Motor neuron (in vitro differentiated cells): ENCODE measurements at regions not wholly inside any gene's neighbourhood (a gene's known extent, or its start where the extent isn't known, plus 50 kb on each side); places are given as distances from the start of the nearest gene placed in this dataset.
"Not testable (repeated sequence)": the region's sequence is repeated elsewhere in the genome, so short reads cannot be mapped to it uniquely, and the experiment has no call there.

Experiments used
- ATAC-seq, 8 experiments: fragments of 200-7000 bp; cut with Tn5 transposase; replicated peaks in 6 of 8; 2 replicates each; pipeline ENCODE4 v1.8.0; 2021; ENCODE audit warnings: mild to moderate bottlenecking in 8 of 8, moderate library complexity in 8 of 8
- H3K27ac ChIP-seq, 2 donors: fragments of 250-450 bp; sonication (Bioruptor Pico); 2 replicates each; pipeline ENCODE4 v1.9.0; 2021; ENCODE audit warnings: antibody characterized with exemption in 2 of 2, mild to moderate bottlenecking in 2 of 2, moderate library complexity in 1 of 2
- H3K4me1 ChIP-seq, 2 donors: fragments of 250-450 bp; sonication (Bioruptor Pico); replicated peaks in 1 of 2; 2 replicates each; pipeline ENCODE4 v1.6.1; 2021; ENCODE audit warnings: antibody characterized with exemption in 2 of 2, mild to moderate bottlenecking in 2 of 2, moderate library complexity in 1 of 2
- H3K4me3 ChIP-seq, 5 donors: fragments of 250-450 bp; sonication (Bioruptor Pico); 2 replicates each; pipeline ENCODE4 v1.9.0; 2021; ENCODE audit warnings: antibody characterized with exemption in 5 of 5, mild to moderate bottlenecking in 5 of 5, moderate library complexity in 4 of 5
- WGBS, 10 experiments: fragments of 450-650 bp; shearing (Covaris generic); methylation state at CpG; one replicate each; pipeline ENCODE4 v1.0.0; 2022; 5-methylcytosine and 5-hydroxymethylcytosine counted together
- in situ Hi-C, 9 experiments: fragments of 400-800 bp; cut with MboI; loops; one replicate each; pipeline ENCODE4 v1.15.0; 2021; ENCODE audit warnings: low sequenced_read_pairs in 9 of 9, low pct_unique_long_range_greater_than_20kb in 2 of 9; ENCODE audit not compliant: unreplicated experiment in 9 of 9

GRCh38 chr3:34056951-34057390 lies 258.5 kb downstream of the PDCD6IP start:
- Histone ChIP-seq H3K27ac (no peak overlapping the region), H3K4me3 (no peak overlapping the region), H3K4me1 (no peaks in the 10 kb centered on the region)
- in situ Hi-C loops, result no loop called here
- WGBS, 10 experiments, result 22 to 100% (median 73%) methylated on average over 1 to 3 of the region's 3 CpGs; no CpG with 5 or more reads in 2 of the 10 experiments
- peak in 2 of 8 experiments; percentile 18 to 23 for ATAC-seq

GRCh38 chr3:34060995-34061394 lies 262.6 kb downstream of the PDCD6IP start:
- H3K4me1 ChIP-seq, ATAC-seq, H3K4me3 ChIP-seq, in situ Hi-C loops, H3K27ac ChIP-seq: not testable (repeated sequence)
- WGBS, 10 experiments, result 50 to 83% methylated on average over 1 of the region's 1 CpG; no CpG with 5 or more reads in 8 of the 10 experiments

- ATAC-seq, result no peak
- Histone ChIP-seq H3K4me3 (no peak overlapping the region), H3K4me1 (peaks cover 19 to 21% of the 10 kb centered on the region in 2 donors), H3K27ac (no peak overlapping the region)
- WGBS, 10 experiments, result 0 to 100% (median 80%) methylated on average over 1 to 2 of the region's 2 CpGs; no CpG with 5 or more reads in 1 of the 10 experiments
- in situ Hi-C loops, result no loop called here
Measured at GRCh38 chr3:34065901-34066300, 267.5 kb downstream of the PDCD6IP start.

GRCh38 chr3:34066328-34066727 lies 267.9 kb downstream of the PDCD6IP start:
- no peak overlapping the region for H3K27ac ChIP-seq
- in situ Hi-C loops, result no loop called here
- H3K4me3 ChIP-seq, result no peak overlapping the region
- ATAC-seq, result no peak
- WGBS, 10 experiments, result 0 to 88% (median 60%) methylated on average over 1 to 2 of the region's 2 CpGs; no CpG with 5 or more reads in 3 of the 10 experiments
- peaks cover 19 to 21% of the 10 kb centered on the region in 2 donors for H3K4me1 ChIP-seq

- Histone ChIP-seq H3K4me3 (no peak overlapping the region), H3K27ac (no peak overlapping the region), H3K4me1 (peaks cover 19 to 21% of the 10 kb centered on the region in 2 donors)
- WGBS, 10 experiments, result 0 to 60% (median 30%) methylated on average over 1 to 2 of the region's 2 CpGs; no CpG with 5 or more reads in 1 of the 10 experiments
- in situ Hi-C loops, result no loop called here
- no peak for ATAC-seq
Measured at GRCh38 chr3:34066999-34067398, 268.6 kb downstream of the PDCD6IP start.

- ATAC-seq, result peak in 5 of 8 experiments; percentile 61 to 96 (median 79)
- H3K4me3 ChIP-seq, result no peak overlapping the region
- WGBS, 10 experiments, result 0 to 80% (median 47%) methylated on average over 1 to 5 of the region's 5 CpGs
- peaks cover 19 to 21% of the 10 kb centered on the region in 2 donors for H3K4me1 ChIP-seq
- no peak overlapping the region for H3K27ac ChIP-seq
- in situ Hi-C loops, result no loop called here
Measured at GRCh38 chr3:34067536-34068051, 269.2 kb downstream of the PDCD6IP start.

GRCh38 chr3:34068505-34068904 lies 270.1 kb downstream of the PDCD6IP start:
- peaks cover 19 to 21% of the 10 kb centered on the region in 2 donors for H3K4me1 ChIP-seq
- no peak overlapping the region for H3K27ac ChIP-seq
- WGBS, 10 experiments, result 0 to 75% (median 55%) methylated on average over 1 to 6 of the region's 7 CpGs; no CpG with 5 or more reads in 2 of the 10 experiments
- no peak for ATAC-seq
- in situ Hi-C loops, result no loop called here
- H3K4me3 ChIP-seq, result no peak overlapping the region

GRCh38 chr3:34070831-34071585 lies 272.6 kb downstream of the PDCD6IP start:
- Histone ChIP-seq H3K4me3 (no peak overlapping the region), H3K27ac (no peak overlapping the region), H3K4me1 (peaks cover 19 to 21% of the 10 kb centered on the region in 2 donors)
- ATAC-seq, result no peak
- in situ Hi-C loops, result no loop called here
- WGBS, 10 experiments, result 0 to 100% (median 81%) methylated on average over 1 to 6 of the region's 6 CpGs; no CpG with 5 or more reads in 3 of the 10 experiments

GRCh38 chr3:34072297-34072696 lies 273.9 kb downstream of the PDCD6IP start:
- in situ Hi-C loops, result no loop called here
- no peak for ATAC-seq
- peaks cover 14 to 15% of the 10 kb centered on the region in 2 donors for H3K4me1 ChIP-seq
- WGBS, 10 experiments, result 0 to 100% (median 88%) methylated on average over 1 to 2 of the region's 2 CpGs; no CpG with 5 or more reads in 2 of the 10 experiments
- no peak overlapping the region for H3K4me3 ChIP-seq
- H3K27ac ChIP-seq, result no peak overlapping the region

GRCh38 chr3:34073111-34073510 lies 274.7 kb downstream of the PDCD6IP start:
- no peak overlapping the region for H3K27ac ChIP-seq
- peaks cover 10 to 13% of the 10 kb centered on the region in 2 donors for H3K4me1 ChIP-seq
- in situ Hi-C loops, result no loop called here
- no peak overlapping the region for H3K4me3 ChIP-seq
- ATAC-seq, result no peak

- ATAC-seq, result no peak
- 78 to 100% (median 100%) methylated on average over 1 of the region's 1 CpG; no CpG with 5 or more reads in 4 of the 10 experiments for WGBS, 10 experiments
- no peak overlapping the region for H3K27ac ChIP-seq
- in situ Hi-C loops, result no loop called here
- peaks cover 8 to 11% of the 10 kb centered on the region in 2 donors for H3K4me1 ChIP-seq
- no peak overlapping the region for H3K4me3 ChIP-seq
Measured at GRCh38 chr3:34073961-34074360, 275.5 kb downstream of the PDCD6IP start.

GRCh38 chr3:34075975-34076374 lies 277.5 kb downstream of the PDCD6IP start:
- peak in 1 of 8 experiments; percentile 19 for ATAC-seq
- in situ Hi-C loops, result no loop called here
- H3K27ac ChIP-seq, result no peak overlapping the region
- 20 to 100% (median 83%) methylated on average over 1 to 3 of the region's 8 CpGs; no CpG with 5 or more reads in 4 of the 10 experiments for WGBS, 10 experiments
- no peak overlapping the region for H3K4me3 ChIP-seq
- H3K4me1 ChIP-seq, result peaks cover 8 to 11% of the 10 kb centered on the region in 2 donors

GRCh38 chr3:34077417-34078195 lies 279.2 kb downstream of the PDCD6IP start:
- in situ Hi-C loops, result no loop called here
- H3K27ac ChIP-seq, result no peak overlapping the region
- 0 to 80% (median 42%) methylated on average over 1 to 12 of the region's 13 CpGs for WGBS, 10 experiments
- peak in 7 of 8 experiments; percentile 51 to 98 (median 81) for ATAC-seq
- H3K4me3 ChIP-seq, result no peak overlapping the region
- H3K4me1 ChIP-seq, result peaks cover 8 to 11% of the 10 kb centered on the region in 2 donors
